ENCODE measurements at regions not wholly inside any gene's neighbourhood (a gene's known extent, or its start where the extent isn't known, plus 50 kb on each side); places are given as distances from the start of the nearest gene placed in this dataset.

- TF ChIP-seq POLR2A (IDR thresholded peaks at IDR 0.05), result no peak
- no peak for TF ChIP-seq CTCF (IDR thresholded peaks at IDR 0.05)
Measured at GRCh38 chr3:104214937-104215336, 1151.8 kb upstream of the ALCAM start.
